GM19467 (cell line): ENCODE measurements at regions not wholly inside any gene's neighbourhood (a gene's known extent, or its start where the extent isn't known, plus 50 kb on each side); places are given as distances from the start of the nearest gene placed in this dataset.

Experiments used
- ATAC-seq: cut with Tn5 transposase; IDR thresholded peaks from one replicate; pipeline ENCODE4 v1.9.1; 2021; ENCODE audit warnings: mild to moderate bottlenecking, moderate library complexity; ENCODE audit not compliant: unreplicated experiment

GRCh38 chr10:62736168-62736546, 68.4 kb upstream of the ADO start:
- ATAC-seq, result no peak

GRCh38 chr10:62738916-62739315, 65.6 kb upstream of the ADO start:
- no peak for ATAC-seq

GRCh38 chr10:62740885-62741745, 63.4 kb upstream of the ADO start:
- no peak for ATAC-seq

GRCh38 chr10:62741996-62742395, 62.5 kb upstream of the ADO start:
- no peak for ATAC-seq

GRCh38 chr10:62742536-62743061, 61.9 kb upstream of the ADO start:
- no peak for ATAC-seq

GRCh38 chr10:62744136-62744535, 60.4 kb upstream of the ADO start:
- ATAC-seq, result no peak

- ATAC-seq, result no peak
Observed at GRCh38 chr10:62745581-62745980, 58.9 kb upstream of the ADO start.

- no peak for ATAC-seq
Observed at GRCh38 chr10:62746951-62747729, 57.4 kb upstream of the ADO start.

GRCh38 chr10:62748386-62748785, 56.1 kb upstream of the ADO start:
- no peak for ATAC-seq

- ATAC-seq, result no peak
Observed at GRCh38 chr10:62749093-62749683, 55.3 kb upstream of the ADO start.
